ENCODE measurements at regions not wholly inside any gene's neighbourhood (a gene's known extent, or its start where the extent isn't known, plus 50 kb on each side); places are given as distances from the start of the nearest gene placed in this dataset.

DNA sequence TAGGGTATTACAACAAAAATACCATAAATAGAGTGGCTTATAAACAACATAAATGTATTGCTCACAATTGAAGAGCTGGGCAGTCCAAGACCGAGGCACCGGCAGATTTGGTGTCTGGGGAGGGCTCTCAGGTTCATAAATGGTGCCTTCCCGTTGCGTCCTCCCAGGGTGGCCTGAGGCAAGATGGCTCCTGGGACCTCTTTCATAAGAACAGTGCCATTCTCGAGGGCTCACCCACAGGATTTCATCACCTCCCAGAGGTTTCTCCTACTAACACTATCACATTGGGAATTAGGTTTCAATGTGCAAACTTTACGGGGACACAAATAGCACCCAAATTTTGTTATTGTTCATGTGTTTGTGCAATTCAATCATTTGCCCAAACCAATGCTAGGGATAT is 793.5 kb upstream of the HS6ST1 start:
- TF ChIP-seq HDAC6 (IDR thresholded peaks at IDR 0.05; ENCODE audit: low read depth, low read length) (no peak), FOXM1 (IDR thresholded peaks at IDR 0.05; ENCODE audit: low read depth) (no peak), FOXM1 (CRISPR knock-in tag; IDR thresholded peaks at IDR 0.05; ENCODE audit: low read depth) (no peak), CTCF (IDR thresholded peaks at IDR 0.05 in 2 of 3, conservative IDR thresholded peaks at IDR 0.05 in 1 of 3; ENCODE audit: insufficient read depth in 2 of 3, low read depth in 1 of 3, low read length in 3 of 3) (no peak)
- TF ChIP-seq, protein P1, sequence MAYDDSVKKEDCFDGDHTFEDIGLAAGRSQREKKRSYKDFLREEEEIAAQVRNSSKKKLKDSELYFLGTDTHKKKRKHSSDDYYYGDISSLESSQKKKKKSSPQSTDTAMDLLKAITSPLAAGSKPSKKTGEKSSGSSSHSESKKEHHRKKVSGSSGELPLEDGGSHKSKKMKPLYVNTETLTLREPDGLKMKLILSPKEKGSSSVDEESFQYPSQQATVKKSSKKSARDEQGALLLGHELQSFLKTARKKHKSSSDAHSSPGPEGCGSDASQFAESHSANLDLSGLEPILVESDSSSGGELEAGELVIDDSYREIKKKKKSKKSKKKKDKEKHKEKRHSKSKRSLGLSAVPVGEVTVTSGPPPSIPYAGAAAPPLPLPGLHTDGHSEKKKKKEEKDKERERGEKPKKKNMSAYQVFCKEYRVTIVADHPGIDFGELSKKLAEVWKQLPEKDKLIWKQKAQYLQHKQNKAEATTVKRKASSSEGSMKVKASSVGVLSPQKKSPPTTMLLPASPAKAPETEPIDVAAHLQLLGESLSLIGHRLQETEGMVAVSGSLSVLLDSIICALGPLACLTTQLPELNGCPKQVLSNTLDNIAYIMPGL (CRISPR knock-in tag; IDR thresholded peaks at IDR 0.05) = no peak
